ENCODE measurements at regions not wholly inside any gene's neighbourhood (a gene's known extent, or its start where the extent isn't known, plus 50 kb on each side); places are given as distances from the start of the nearest gene placed in this dataset.

DNA sequence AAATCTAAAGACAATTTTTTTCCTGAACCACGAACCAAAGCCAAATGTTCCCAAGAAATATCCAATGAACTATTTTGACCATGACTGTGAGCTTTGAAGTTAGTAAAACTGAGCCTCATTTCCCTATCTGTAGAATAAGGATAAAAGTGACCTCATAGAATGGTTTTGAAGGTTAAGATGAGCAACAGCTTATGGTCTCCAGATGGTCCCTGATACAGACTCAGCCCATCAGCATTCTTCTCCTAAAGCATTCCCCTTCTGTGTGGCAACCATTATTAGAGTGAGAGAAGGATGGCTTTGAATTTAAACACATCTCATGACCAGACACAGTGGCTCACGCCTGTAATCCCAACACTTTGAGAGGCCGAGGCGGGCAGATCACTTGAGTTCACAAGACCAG is 70.1 kb downstream of the COPRS start:
- Histone ChIP-seq H3K36me3 (no peaks in the 10 kb centered on the region), H3K4me3 (no peak overlapping the region), H3K27ac (peak overlapping the region; percentile 55 to 85), H3K27me3 (no peaks in the 10 kb centered on the region), H3K4me1 (peaks cover 0 to 7% of the 10 kb centered on the region in 2 donors), H3K9me3 (no peaks in the 10 kb centered on the region)
- TF ChIP-seq, protein P1, sequence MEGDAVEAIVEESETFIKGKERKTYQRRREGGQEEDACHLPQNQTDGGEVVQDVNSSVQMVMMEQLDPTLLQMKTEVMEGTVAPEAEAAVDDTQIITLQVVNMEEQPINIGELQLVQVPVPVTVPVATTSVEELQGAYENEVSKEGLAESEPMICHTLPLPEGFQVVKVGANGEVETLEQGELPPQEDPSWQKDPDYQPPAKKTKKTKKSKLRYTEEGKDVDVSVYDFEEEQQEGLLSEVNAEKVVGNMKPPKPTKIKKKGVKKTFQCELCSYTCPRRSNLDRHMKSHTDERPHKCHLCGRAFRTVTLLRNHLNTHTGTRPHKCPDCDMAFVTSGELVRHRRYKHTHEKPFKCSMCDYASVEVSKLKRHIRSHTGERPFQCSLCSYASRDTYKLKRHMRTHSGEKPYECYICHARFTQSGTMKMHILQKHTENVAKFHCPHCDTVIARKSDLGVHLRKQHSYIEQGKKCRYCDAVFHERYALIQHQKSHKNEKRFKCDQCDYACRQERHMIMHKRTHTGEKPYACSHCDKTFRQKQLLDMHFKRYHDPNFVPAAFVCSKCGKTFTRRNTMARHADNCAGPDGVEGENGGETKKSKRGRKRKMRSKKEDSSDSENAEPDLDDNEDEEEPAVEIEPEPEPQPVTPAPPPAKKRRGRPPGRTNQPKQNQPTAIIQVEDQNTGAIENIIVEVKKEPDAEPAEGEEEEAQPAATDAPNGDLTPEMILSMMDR (IDR thresholded peaks at IDR 0.05), result no peak
- intact Hi-C loops (cut with DNase I), result loop anchor here (1.0 to 5.0 kb wide), 3 partner anchors 22 to 217 kb away; no protein-coding TSS in a partner anchor
- no peak for DNase-seq (ENCODE audit: low spot score in 2 of 2)

DNA sequence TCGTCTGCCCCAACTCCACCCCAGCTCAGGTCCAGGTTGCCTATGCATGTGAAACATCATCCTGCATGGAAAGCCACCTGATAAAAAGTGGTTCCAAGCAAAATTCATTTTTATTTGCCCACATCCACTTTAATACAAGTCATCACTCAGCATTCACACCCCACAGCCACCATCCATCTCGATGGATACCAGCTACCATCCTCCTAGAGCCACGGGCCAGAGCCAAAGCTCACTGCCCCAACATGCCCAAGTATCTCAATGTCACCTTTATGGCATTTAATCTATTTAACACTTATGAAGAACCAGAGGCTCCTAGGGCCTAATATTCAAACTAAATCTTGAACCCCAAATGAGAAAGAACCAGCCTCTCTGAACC is 70.5 kb downstream of the COPRS start:
- Histone ChIP-seq H3K36me3 (no peaks in the 10 kb centered on the region), H3K27me3 (no peaks in the 10 kb centered on the region), H3K27ac (peak overlapping the region; percentile 55 to 85), H3K4me1 (peaks cover 0 to 7% of the 10 kb centered on the region in 2 donors), H3K4me3 (no peak overlapping the region), H3K9me3 (no peaks in the 10 kb centered on the region)
- TF ChIP-seq, protein P1 (IDR thresholded peaks at IDR 0.05), result no peak
- intact Hi-C loops (cut with DNase I), result loop anchor here (1.0 to 5.0 kb wide), 3 partner anchors 23 to 216 kb away; no protein-coding TSS in a partner anchor
- DNase-seq (ENCODE audit: low spot score in 2 of 2), result no peak

DNA sequence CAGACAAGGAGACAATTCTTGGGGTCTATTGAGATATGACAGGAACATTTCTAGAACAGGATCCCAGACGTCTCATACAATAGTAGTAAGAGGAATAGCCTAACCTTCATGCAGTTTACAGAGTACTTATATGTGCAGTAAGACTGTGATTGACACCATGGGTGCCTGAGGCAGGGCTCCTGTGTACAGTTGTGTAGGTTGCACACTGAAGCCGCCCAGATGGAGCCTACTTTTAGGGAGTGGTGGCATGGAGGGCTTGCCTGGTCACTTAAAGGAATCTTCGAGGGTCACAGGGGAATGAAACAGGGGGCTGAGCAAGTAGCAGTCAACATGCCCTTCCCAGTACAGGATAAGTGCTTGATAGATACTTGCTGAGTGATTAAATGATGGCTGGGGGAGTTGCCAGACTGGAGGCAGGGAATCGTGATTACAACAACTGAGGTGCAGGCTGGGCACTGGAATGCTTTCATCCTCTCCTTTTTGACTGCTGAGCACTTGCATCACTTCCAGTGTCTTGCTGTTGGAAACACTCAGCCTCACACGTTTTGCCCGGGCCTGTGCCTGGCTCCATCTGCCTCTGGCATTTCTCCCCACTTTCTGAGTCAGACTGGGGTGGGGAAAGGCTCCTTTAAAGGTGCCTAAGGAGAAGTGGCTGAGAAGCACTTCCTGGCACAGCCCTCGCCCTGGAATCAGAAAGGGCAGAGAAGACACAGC is 71.0 kb downstream of the COPRS start:
- Histone ChIP-seq H3K4me1 (peaks cover 0 to 7% of the 10 kb centered on the region in 2 donors), H3K27ac (peak overlapping the region; percentile 55 to 85)
- DNase-seq (ENCODE audit: low spot score in 2 of 2), result peak; percentile 51 to 89

DNA sequence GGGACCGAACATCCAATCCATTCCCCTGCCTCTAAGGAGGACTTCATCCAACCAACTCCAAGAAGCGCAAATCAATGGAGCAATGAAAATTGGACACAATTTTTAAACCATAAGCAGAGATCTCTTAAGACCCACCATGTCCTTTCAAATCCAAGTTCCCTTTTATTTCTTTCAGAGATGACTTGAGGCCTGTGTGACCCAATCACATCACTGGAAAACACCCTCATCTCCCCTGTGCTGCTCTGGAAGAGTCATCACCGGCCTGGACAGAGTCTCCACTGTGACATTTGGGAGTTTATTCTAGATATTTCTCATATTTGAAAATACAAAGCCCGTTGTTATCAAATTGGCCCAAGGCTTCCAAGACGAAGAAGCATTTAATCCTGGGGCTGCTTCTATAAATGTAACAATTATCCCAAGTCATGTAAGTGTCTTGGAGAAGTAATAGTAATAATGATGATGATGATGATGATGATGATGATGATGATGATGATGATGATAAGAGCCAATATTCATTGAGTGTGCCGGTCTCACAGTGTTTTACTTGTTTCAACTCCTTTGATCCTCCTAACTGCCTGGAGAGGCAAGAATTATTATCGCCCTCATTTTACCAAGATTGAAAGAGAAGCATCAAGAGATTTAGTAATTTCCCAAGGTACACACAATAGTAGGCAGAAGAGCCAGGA is 72.1 kb downstream of the COPRS start:
- Histone ChIP-seq H3K4me1 (peaks cover 0 to 7% of the 10 kb centered on the region in 2 donors), H3K36me3 (no peaks in the 10 kb centered on the region), H3K27me3 (no peaks in the 10 kb centered on the region), H3K4me3 (no peak overlapping the region), H3K9me3 (no peaks in the 10 kb centered on the region), H3K27ac (peak overlapping the region in 1 of 2 donors; percentile 55)
- intact Hi-C loops (cut with DNase I), result loop anchor here (5.0 kb wide), 1 partner anchor 215 kb away; no protein-coding TSS in a partner anchor
- TF ChIP-seq, protein P1 (IDR thresholded peaks at IDR 0.05), result no peak
- no peak for DNase-seq (ENCODE audit: low spot score in 2 of 2)

More for the DNA sequence above, 71.0 kb downstream of the COPRS start:
- no peak overlapping the region for H3K4me3 ChIP-seq
- TF ChIP-seq, protein P1 (IDR thresholded peaks at IDR 0.05), result no peak
- no peaks in the 10 kb centered on the region for H3K9me3 ChIP-seq
- no peaks in the 10 kb centered on the region for H3K36me3 ChIP-seq
- intact Hi-C loops (cut with DNase I), result loop anchor here (1.0 to 5.0 kb wide), 3 partner anchors 23 to 216 kb away; no protein-coding TSS in a partner anchor
- no peaks in the 10 kb centered on the region for H3K27me3 ChIP-seq

DNA sequence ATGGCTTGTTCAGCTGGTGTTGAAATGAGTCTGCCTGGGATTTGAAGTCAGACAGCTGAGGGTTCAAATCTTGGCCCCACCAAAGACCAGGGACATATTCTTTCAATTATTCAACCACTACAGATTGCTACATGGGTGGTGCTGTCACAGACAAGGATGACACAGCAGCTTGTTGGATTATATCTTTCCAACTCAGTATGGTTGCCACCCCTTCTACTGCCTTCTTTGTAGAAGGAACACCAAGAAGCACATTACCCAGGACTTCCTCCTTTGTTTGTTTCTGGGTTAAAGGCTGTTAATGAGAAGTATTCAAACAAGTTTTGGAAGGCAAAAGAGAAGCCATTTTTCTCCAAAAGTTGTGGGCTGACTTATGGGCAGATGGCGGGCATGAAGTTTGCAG is 78.6 kb downstream of the COPRS start:
- Histone ChIP-seq H3K27ac (no peak overlapping the region), H3K4me3 (no peak overlapping the region), H3K9me3 (no peaks in the 10 kb centered on the region), H3K27me3 (no peaks in the 10 kb centered on the region), H3K36me3 (no peaks in the 10 kb centered on the region), H3K4me1 (no peaks in the 10 kb centered on the region)
- intact Hi-C loops (cut with DNase I), result no loop called here
- TF ChIP-seq, protein P1 (IDR thresholded peaks at IDR 0.05), result no peak
- DNase-seq (ENCODE audit: low spot score in 2 of 2), result no peak
